ENCODE measurements at regions not wholly inside any gene's neighbourhood (a gene's known extent, or its start where the extent isn't known, plus 50 kb on each side); places are given as distances from the start of the nearest gene placed in this dataset.
"Not testable (repeated sequence)": the region's sequence is repeated elsewhere in the genome, so short reads cannot be mapped to it uniquely, and the experiment has no call there.

- no peak for DNase-seq
Measured at GRCh38 chr5:14054111-14054854, 88.9 kb upstream of the TRIO start.

GRCh38 chr5:14050821-14051220, 92.3 kb upstream of the TRIO start:
- no peak for DNase-seq

- no peak for DNase-seq
Measured at GRCh38 chr5:14048434-14048833, 94.7 kb upstream of the TRIO start.

- peak; percentile 16 to 68 for DNase-seq
Measured at GRCh38 chr5:14041528-14042192, 97.2 kb upstream of the DNAH5 start.

GRCh38 chr5:14040542-14040941, 96.1 kb upstream of the DNAH5 start:
- no peak for DNase-seq

- DNase-seq: no peak
Measured at GRCh38 chr5:14039576-14039975, 95.1 kb upstream of the DNAH5 start.

- no peak for DNase-seq
Measured at GRCh38 chr5:14039063-14039462, 94.6 kb upstream of the DNAH5 start.

- DNase-seq: peak in 1 of 2 donors; percentile 18
Measured at GRCh38 chr5:14038341-14038959, 94.0 kb upstream of the DNAH5 start.

GRCh38 chr5:14036947-14037346, 92.5 kb upstream of the DNAH5 start:
- DNase-seq: no peak

GRCh38 chr5:14036514-14036913, 92.0 kb upstream of the DNAH5 start:
- no peak for DNase-seq

GRCh38 chr5:14035859-14036503, 91.5 kb upstream of the DNAH5 start:
- peak; percentile 76 to 90 for DNase-seq

GRCh38 chr5:14034963-14035362, 90.5 kb upstream of the DNAH5 start:
- DNase-seq: no peak

- DNase-seq: no peak
Measured at GRCh38 chr5:14032918-14033317, 88.4 kb upstream of the DNAH5 start.

GRCh38 chr5:14028938-14029584, 84.6 kb upstream of the DNAH5 start:
- no peak for DNase-seq

- no peak for DNase-seq
Measured at GRCh38 chr5:14028188-14028587, 83.7 kb upstream of the DNAH5 start.

GRCh38 chr5:14025569-14026286, 81.2 kb upstream of the DNAH5 start:
- no peak for DNase-seq

- no peak for DNase-seq
Measured at GRCh38 chr5:14022971-14023370, 78.5 kb upstream of the DNAH5 start.

- not testable (repeated sequence) for DNase-seq
Measured at GRCh38 chr5:14020944-14021343, 76.5 kb upstream of the DNAH5 start.

- no peak for DNase-seq
Measured at GRCh38 chr5:14019768-14020290, 75.3 kb upstream of the DNAH5 start.

- no peak for DNase-seq
Measured at GRCh38 chr5:14017904-14018303, 73.4 kb upstream of the DNAH5 start.

- no peak for DNase-seq
Measured at GRCh38 chr5:14016549-14016948, 72.1 kb upstream of the DNAH5 start.
